Renal cortical epithelial cell (primary cell): ENCODE measurements at regions not wholly inside any gene's neighbourhood (a gene's known extent, or its start where the extent isn't known, plus 50 kb on each side); places are given as distances from the start of the nearest gene placed in this dataset.

Experiments used
- DNase-seq: peaks from one replicate; pipeline ENCODE4 v3.0.0-alpha.2; 2011; ENCODE audit warnings: low read depth

- no peak for DNase-seq
Measured at GRCh38 chrX:126886997-126887396, 67.5 kb downstream of the PRR32 start.

GRCh38 chrX:126900937-126901336, 81.4 kb downstream of the PRR32 start:
- no peak for DNase-seq

- no peak for DNase-seq
Measured at GRCh38 chrX:126929071-126929470, 109.5 kb downstream of the PRR32 start.

- DNase-seq, result no peak
Measured at GRCh38 chrX:126967225-126967624, 147.7 kb downstream of the PRR32 start.

GRCh38 chrX:126982158-126982557, 162.6 kb downstream of the PRR32 start:
- DNase-seq, result no peak

- DNase-seq, result no peak
Measured at GRCh38 chrX:126985027-126985426, 165.5 kb downstream of the PRR32 start.

GRCh38 chrX:126985981-126986380, 166.5 kb downstream of the PRR32 start:
- no peak for DNase-seq

- peak; percentile 2 for DNase-seq
Measured at GRCh38 chrX:126994032-126994600, 174.6 kb downstream of the PRR32 start.

- no peak for DNase-seq
Measured at GRCh38 chrX:127011629-127012028, 192.1 kb downstream of the PRR32 start.

GRCh38 chrX:127025013-127025412, 205.5 kb downstream of the PRR32 start:
- no peak for DNase-seq

- DNase-seq, result no peak
Measured at GRCh38 chrX:127030016-127030748, 210.7 kb downstream of the PRR32 start.

GRCh38 chrX:127037159-127037558, 217.6 kb downstream of the PRR32 start:
- DNase-seq, result no peak

- DNase-seq, result peak; percentile 12
Measured at GRCh38 chrX:127038065-127038464, 218.5 kb downstream of the PRR32 start.

GRCh38 chrX:127057891-127058619, 238.5 kb downstream of the PRR32 start:
- no peak for DNase-seq

- DNase-seq, result no peak
Measured at GRCh38 chrX:127085939-127086338, 266.4 kb downstream of the PRR32 start.

- no peak for DNase-seq
Measured at GRCh38 chrX:127112726-127113125, 293.2 kb downstream of the PRR32 start.

GRCh38 chrX:127124871-127125270, 305.3 kb downstream of the PRR32 start:
- no peak for DNase-seq

GRCh38 chrX:127128282-127128681, 308.8 kb downstream of the PRR32 start:
- no peak for DNase-seq

GRCh38 chrX:127129510-127129909, 310.0 kb downstream of the PRR32 start:
- no peak for DNase-seq

GRCh38 chrX:127138218-127138617, 318.7 kb downstream of the PRR32 start:
- DNase-seq, result no peak

- DNase-seq, result no peak
Measured at GRCh38 chrX:127177966-127178365, 358.4 kb downstream of the PRR32 start.

GRCh38 chrX:127187095-127187494, 367.6 kb downstream of the PRR32 start:
- DNase-seq, result no peak

GRCh38 chrX:127190381-127190780, 370.9 kb downstream of the PRR32 start:
- no peak for DNase-seq
